Esophagus squamous epithelium (tissue), 4 donors: ENCODE measurements at regions not wholly inside any gene's neighbourhood (a gene's known extent, or its start where the extent isn't known, plus 50 kb on each side); places are given as distances from the start of the nearest gene placed in this dataset.

Source experiments
- POLR2A ChIP-seq, 4 donors: fragments of 450-650 bp; IDR thresholded peaks; one replicate each; pipeline ENCODE4 v1.6.1; 2017; ENCODE audit warnings: antibody characterized with exemption in 4 of 4, mild to moderate bottlenecking in 4 of 4, moderate library complexity in 3 of 4
- TF ChIP-seq, protein P1 (sequence below), 6 experiments: fragments of 450-650 bp in 4 of 6; fragments of 200-600 bp in 2 of 6; sonication (generic) in 2 of 6; IDR thresholded peaks; one replicate each; pipeline ENCODE4 v1.5.1; 2016 to 2019; ENCODE audit warnings: antibody characterized with exemption in 6 of 6, mild to moderate bottlenecking in 4 of 6, moderate library complexity in 4 of 6

DNA sequence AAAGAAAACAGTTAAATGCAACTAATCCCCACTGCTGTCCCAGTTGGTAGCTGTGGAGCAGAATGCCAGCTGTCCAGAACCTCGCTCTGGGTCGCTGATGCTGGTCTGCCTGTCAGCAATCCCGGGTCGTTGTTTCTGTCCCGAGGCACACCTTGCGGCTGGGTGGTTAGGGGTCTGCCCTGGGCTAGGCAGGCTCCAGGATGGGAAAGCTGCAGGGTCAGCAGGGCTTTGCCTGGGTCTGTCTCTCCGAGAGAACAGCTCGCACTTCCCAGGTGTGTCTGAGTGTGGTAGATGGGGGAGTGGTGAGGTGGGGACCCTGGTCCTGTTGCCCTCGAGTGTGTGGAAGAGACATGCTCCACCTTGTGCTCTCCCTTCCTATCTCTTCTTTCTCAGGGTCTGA lies 261.2 kb downstream of the CLIC5 start:
- TF ChIP-seq, protein P1, sequence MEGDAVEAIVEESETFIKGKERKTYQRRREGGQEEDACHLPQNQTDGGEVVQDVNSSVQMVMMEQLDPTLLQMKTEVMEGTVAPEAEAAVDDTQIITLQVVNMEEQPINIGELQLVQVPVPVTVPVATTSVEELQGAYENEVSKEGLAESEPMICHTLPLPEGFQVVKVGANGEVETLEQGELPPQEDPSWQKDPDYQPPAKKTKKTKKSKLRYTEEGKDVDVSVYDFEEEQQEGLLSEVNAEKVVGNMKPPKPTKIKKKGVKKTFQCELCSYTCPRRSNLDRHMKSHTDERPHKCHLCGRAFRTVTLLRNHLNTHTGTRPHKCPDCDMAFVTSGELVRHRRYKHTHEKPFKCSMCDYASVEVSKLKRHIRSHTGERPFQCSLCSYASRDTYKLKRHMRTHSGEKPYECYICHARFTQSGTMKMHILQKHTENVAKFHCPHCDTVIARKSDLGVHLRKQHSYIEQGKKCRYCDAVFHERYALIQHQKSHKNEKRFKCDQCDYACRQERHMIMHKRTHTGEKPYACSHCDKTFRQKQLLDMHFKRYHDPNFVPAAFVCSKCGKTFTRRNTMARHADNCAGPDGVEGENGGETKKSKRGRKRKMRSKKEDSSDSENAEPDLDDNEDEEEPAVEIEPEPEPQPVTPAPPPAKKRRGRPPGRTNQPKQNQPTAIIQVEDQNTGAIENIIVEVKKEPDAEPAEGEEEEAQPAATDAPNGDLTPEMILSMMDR (IDR thresholded peaks at IDR 0.05): no peak
- no peak for TF ChIP-seq POLR2A (IDR thresholded peaks at IDR 0.05)
